ENCODE measurements at regions not wholly inside any gene's neighbourhood (a gene's known extent, or its start where the extent isn't known, plus 50 kb on each side); places are given as distances from the start of the nearest gene placed in this dataset.

- H3K23me2 ChIP-seq (ENCODE audit: insufficient read length, low read depth, low read length, poor library complexity, severe bottlenecking) = no peaks in the 10 kb centered on the region
- peaks cover 0 to 1% of the 10 kb centered on the region in 2 experiments; a peak in 2 of 5 replicates for H3K9me3 Mint-ChIP-seq
- no peak overlapping the region for H3K23ac ChIP-seq (ENCODE audit: insufficient read length, low read depth, low read length)
- H3K27me3 ChIP-seq (ENCODE audit: insufficient read depth, low read length) = no peaks in the 10 kb centered on the region
- no peak overlapping the region for H3K27ac ChIP-seq (ENCODE audit: insufficient read length, low read depth, low read length)
- no peak overlapping the region for H3K27ac Mint-ChIP-seq
- no peak for TF ChIP-seq CTCF (conservative IDR thresholded peaks at IDR 0.05)
- no peak overlapping the region for H3K14ac ChIP-seq (ENCODE audit: insufficient read depth, low read length)
- no peak overlapping the region for H4K91ac ChIP-seq (ENCODE audit: insufficient read length, low read depth, low read length)
- no CpG with 5 or more reads among the region's 4 CpGs for WGBS (ENCODE audit: extremely low coverage, insufficient read length, low lambda C conversion rate)
- no peak for DNase-seq
- H2BK120ac ChIP-seq (ENCODE audit: low read depth, low read length, poor library complexity, severe bottlenecking) = no peak overlapping the region
- no peak overlapping the region for H3T11ph ChIP-seq (ENCODE audit: low read length)
- H2BK15ac ChIP-seq (ENCODE audit: low read depth, low read length) = no peak overlapping the region
- no peak overlapping the region for H2BK20ac ChIP-seq (ENCODE audit: low read depth, low read length, poor library complexity, severe bottlenecking)
- H2BK12ac ChIP-seq (ENCODE audit: insufficient read length, low read depth, low read length) = no peak overlapping the region
- H2AFZ ChIP-seq (ENCODE audit: low read length) = no peak overlapping the region
- no peaks in the 10 kb centered on the region for H3K9me3 ChIP-seq (ENCODE audit: control insufficient read depth, low read depth, low read length)
- no peaks in the 10 kb centered on the region for H4K20me1 ChIP-seq (ENCODE audit: control insufficient read depth, insufficient read depth, insufficient read length)
- H3K18ac ChIP-seq (ENCODE audit: insufficient read length, low read depth, low read length) = no peak overlapping the region
- no peak overlapping the region for H3K56ac ChIP-seq (ENCODE audit: insufficient read length, low read depth, low read length)
- no peaks in the 10 kb centered on the region for H3K4me1 ChIP-seq (ENCODE audit: insufficient read depth, low read length)
- no peak overlapping the region for H3K4ac ChIP-seq (ENCODE audit: low read depth, low read length)
- no peak overlapping the region for H2AK5ac ChIP-seq (ENCODE audit: insufficient read length, low read length)
- H3K4me3 Mint-ChIP-seq = no peak overlapping the region
- no peak overlapping the region for H3K9ac ChIP-seq (ENCODE audit: extremely low read depth, insufficient read length, low read length)
- no peak overlapping the region for H3K4me2 ChIP-seq (ENCODE audit: insufficient read depth, insufficient read length, low read length)
- no peaks in the 10 kb centered on the region for H3K36me3 Mint-ChIP-seq (ENCODE audit: insufficient read depth in 1 of 3, low read depth in 3 of 3)
- H3K27me3 Mint-ChIP-seq (ENCODE audit: low read depth) = no peaks in the 10 kb centered on the region
- no peaks in the 10 kb centered on the region for H3K79me1 ChIP-seq (ENCODE audit: insufficient read depth, low read depth, low read length, poor library complexity, severe bottlenecking)
- H4K8ac ChIP-seq (replicated peaks; ENCODE audit: insufficient read length, low read depth, low read length) = no peak overlapping the region
- no peak overlapping the region for H2BK5ac ChIP-seq (ENCODE audit: insufficient read length, low read length)
- H3K4me1 Mint-ChIP-seq = no peaks in the 10 kb centered on the region
- H3K79me2 ChIP-seq (ENCODE audit: insufficient read depth, low read length) = no peaks in the 10 kb centered on the region
- no peak overlapping the region for H4K5ac ChIP-seq (ENCODE audit: insufficient read length, low read depth, low read length)
Measured at GRCh38 chr6:23302514-23302913, 733.1 kb downstream of the HDGFL1 start.
